PC-9 (cell line): ENCODE measurements at regions not wholly inside any gene's neighbourhood (a gene's known extent, or its start where the extent isn't known, plus 50 kb on each side); places are given as distances from the start of the nearest gene placed in this dataset.

Experiments
- BruUV-seq: library from RNA; stranded (reverse); fragments of 400-500 nt; replicated peaks from 2 replicates; lab custom pipeline; 2021; lab: Mats Ljungman, UMichigan
- CTCF ChIA-PET: fragments of 300-600 bp; sonication (Branson Sonifier 250); formaldehyde crosslinking; loops from one replicate; lab custom pipeline; 2022; ENCODE audit warnings: antibody characterized with exemption; lab: Charles Lee
- POLR2A ChIA-PET: fragments of 300-600 bp; sonication (Branson Sonifier 250); formaldehyde crosslinking; loops from one replicate; lab custom pipeline; 2022; ENCODE audit warnings: antibody characterized with exemption; ENCODE audit not compliant: unreplicated experiment; lab: Charles Lee
- DNase-seq, 2 experiments: peaks; one replicate each; pipeline versions ENCODE4 v3.0.0 to v3.0.0-alpha.2; 2015 to 2022; ENCODE audit warnings: mixed read lengths in 1 of 2
- H2AFZ ChIP-seq: fragments of 200-600 bp; sonication (generic); 2 replicates; pipeline ENCODE4 v1.8.1; 2017; ENCODE audit warnings: antibody characterized with exemption
- H3F3A ChIP-seq: fragments of 200-600 bp; sonication (generic); 2 replicates; pipeline ENCODE4 v1.8.1; 2017; ENCODE audit warnings: antibody characterized with exemption, mild to moderate bottlenecking, low read depth; ENCODE audit not compliant: insufficient read depth
- H3K27ac ChIP-seq: fragments of 200-600 bp; sonication (generic); 2 replicates; pipeline ENCODE4 v1.6.1; 2016; ENCODE audit warnings: mixed run types
- H3K27me3 ChIP-seq: fragments of 200-600 bp; sonication (generic); 2 replicates; pipeline ENCODE4 v1.6.1; 2016; ENCODE audit warnings: low read depth, mixed run types; ENCODE audit not compliant: insufficient read depth
- H3K36me3 ChIP-seq: fragments of 200-600 bp; sonication (generic); 2 replicates; pipeline ENCODE4 v1.6.1; 2016; ENCODE audit warnings: low read depth, mixed run types
- H3K4me1 ChIP-seq: fragments of 200-600 bp; sonication (generic); replicated peaks from 2 replicates; pipeline ENCODE4 v1.6.1; 2016; ENCODE audit warnings: mixed run types; ENCODE audit not compliant: insufficient read depth
- H3K4me2 ChIP-seq: fragments of 200-600 bp; sonication (generic); 2 replicates; pipeline ENCODE4 v1.6.1; 2017; ENCODE audit warnings: mixed run types
- H3K4me3 ChIP-seq: fragments of 200-600 bp; sonication (generic); 2 replicates; pipeline ENCODE4 v1.6.1; 2016; ENCODE audit warnings: mixed run types
- H3K79me2 ChIP-seq: fragments of 200-600 bp; sonication (generic); 2 replicates; pipeline ENCODE4 v1.6.1; 2017; ENCODE audit warnings: low read depth, mixed run types
- H3K9me2 ChIP-seq: fragments of 200-600 bp; sonication (generic); 2 replicates; pipeline ENCODE4 v1.8.1; 2017; ENCODE audit warnings: mild to moderate bottlenecking; ENCODE audit not compliant: insufficient read depth
- H3K9me3 ChIP-seq: fragments of 200-600 bp; sonication (generic); 2 replicates; pipeline ENCODE4 v1.8.1; 2016; ENCODE audit warnings: low read depth; ENCODE audit not compliant: insufficient read depth
- H4K20me1 ChIP-seq: fragments of 200-600 bp; sonication (generic); 2 replicates; pipeline ENCODE4 v1.8.1; 2017; ENCODE audit not compliant: insufficient read depth
- EZH2 ChIP-seq: fragments of 200-600 bp; sonication (generic); IDR thresholded peaks from 2 replicates; pipeline ENCODE4 v1.8.0; 2017; ENCODE audit warnings: antibody characterized with exemption, low read depth
- intact Hi-C: fragments of 100-400 bp; cut with micrococcal nuclease; formaldehyde crosslinking; loops from one replicate; pipeline ENCODE4 v1.10.0; 2022; ENCODE audit not compliant: unreplicated experiment
- TF ChIP-seq, protein P1 (sequence below): fragments of 200-600 bp; sonication (generic); conservative IDR thresholded peaks from 2 replicates; pipeline ENCODE4 v1.6.1; 2017; ENCODE audit warnings: mixed run types, antibody characterized with exemption, mild to moderate bottlenecking, moderate library complexity

DNA sequence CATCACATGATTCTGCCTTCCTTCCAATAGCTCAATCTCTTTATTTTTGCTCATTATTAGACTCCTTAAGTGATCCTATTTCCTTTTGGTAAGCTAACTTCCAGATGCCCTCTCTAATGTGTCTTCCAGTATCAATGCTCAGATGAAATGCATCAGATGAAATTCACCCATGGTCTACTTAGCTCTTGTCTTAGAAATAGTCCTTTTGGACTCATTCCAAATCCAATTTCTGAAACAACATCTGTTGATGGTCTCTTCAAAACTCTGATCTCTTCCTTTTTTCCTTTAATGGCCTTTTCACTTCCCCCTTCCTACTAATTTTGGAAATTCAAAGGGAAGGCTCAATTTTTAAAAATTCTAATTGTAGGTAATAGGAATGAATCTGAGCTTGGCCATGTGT is 81.1 kb upstream of the GREM2 start:
- no peaks in the 10 kb centered on the region for H3K9me3 ChIP-seq
- no peak overlapping the region for H2AFZ ChIP-seq
- H3K4me3 ChIP-seq = no peak overlapping the region
- no TSS peak for BruUV-seq
- H3K27ac ChIP-seq = no peak overlapping the region
- POLR2A ChIA-PET = no interaction called here
- intact Hi-C loops = no loop called here
- H3K4me1 ChIP-seq = no peaks in the 10 kb centered on the region
- CTCF ChIA-PET = no interaction called here
- no peaks in the 10 kb centered on the region for H3F3A ChIP-seq
- H3K36me3 ChIP-seq = no peaks in the 10 kb centered on the region
- no peaks in the 10 kb centered on the region for H3K9me2 ChIP-seq
- no peaks in the 10 kb centered on the region for H3K79me2 ChIP-seq
- TF ChIP-seq, protein P1, sequence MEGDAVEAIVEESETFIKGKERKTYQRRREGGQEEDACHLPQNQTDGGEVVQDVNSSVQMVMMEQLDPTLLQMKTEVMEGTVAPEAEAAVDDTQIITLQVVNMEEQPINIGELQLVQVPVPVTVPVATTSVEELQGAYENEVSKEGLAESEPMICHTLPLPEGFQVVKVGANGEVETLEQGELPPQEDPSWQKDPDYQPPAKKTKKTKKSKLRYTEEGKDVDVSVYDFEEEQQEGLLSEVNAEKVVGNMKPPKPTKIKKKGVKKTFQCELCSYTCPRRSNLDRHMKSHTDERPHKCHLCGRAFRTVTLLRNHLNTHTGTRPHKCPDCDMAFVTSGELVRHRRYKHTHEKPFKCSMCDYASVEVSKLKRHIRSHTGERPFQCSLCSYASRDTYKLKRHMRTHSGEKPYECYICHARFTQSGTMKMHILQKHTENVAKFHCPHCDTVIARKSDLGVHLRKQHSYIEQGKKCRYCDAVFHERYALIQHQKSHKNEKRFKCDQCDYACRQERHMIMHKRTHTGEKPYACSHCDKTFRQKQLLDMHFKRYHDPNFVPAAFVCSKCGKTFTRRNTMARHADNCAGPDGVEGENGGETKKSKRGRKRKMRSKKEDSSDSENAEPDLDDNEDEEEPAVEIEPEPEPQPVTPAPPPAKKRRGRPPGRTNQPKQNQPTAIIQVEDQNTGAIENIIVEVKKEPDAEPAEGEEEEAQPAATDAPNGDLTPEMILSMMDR = no peak
- TF ChIP-seq EZH2 = no peak
- H3K27me3 ChIP-seq = peaks cover 74% of the 10 kb centered on the region
- DNase-seq = no peak
- H3K4me2 ChIP-seq = no peak overlapping the region
- H4K20me1 ChIP-seq = no peaks in the 10 kb centered on the region

DNA sequence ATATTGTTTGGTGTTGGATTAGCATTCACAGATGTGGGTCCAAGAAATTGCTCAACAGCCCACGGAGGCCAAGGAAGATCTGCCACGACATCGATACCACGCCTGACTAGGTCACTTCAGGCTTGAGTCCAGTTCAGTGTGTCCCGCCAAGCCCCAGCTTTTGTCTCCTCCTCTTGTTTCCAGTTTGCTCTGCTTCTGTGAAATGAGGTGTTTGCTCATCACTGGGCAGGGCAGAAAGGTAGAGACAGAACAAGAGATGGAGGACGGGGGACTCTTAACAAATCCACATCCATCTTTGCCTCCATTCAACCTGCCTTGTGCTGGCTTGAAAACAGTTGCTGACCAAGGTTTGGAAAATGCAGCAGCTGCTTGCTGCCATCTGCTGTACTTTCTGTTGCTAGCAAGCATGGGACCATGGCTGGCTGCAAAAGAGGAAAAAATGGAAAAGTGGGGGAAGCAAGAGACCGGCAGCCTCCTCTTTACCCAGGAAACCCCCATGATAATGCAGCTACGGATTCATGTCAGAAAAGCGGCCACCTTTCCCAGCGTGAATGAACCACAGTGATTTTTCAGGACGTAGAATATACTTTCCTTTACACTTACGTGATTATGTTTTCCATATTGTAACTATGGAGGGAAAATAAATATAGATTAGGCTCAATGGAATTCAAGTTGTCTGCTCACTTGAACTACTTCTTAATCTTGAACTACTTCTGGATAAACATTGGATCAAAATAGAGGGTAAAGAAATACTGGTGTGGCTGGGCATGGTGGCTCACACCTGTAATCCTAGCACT is 80.2 kb upstream of the GREM2 start:
- H4K20me1 ChIP-seq = no peaks in the 10 kb centered on the region
- peak in 1 of 2 experiments; percentile 17 for DNase-seq
- peaks cover 65% of the 10 kb centered on the region for H3K27me3 ChIP-seq
- no peaks in the 10 kb centered on the region for H3K4me1 ChIP-seq
- no peaks in the 10 kb centered on the region for H3K79me2 ChIP-seq
- no peaks in the 10 kb centered on the region for H3K36me3 ChIP-seq
- ChIA-PET POLR2A (no interaction called here), CTCF (no interaction called here)
- no peaks in the 10 kb centered on the region for H3F3A ChIP-seq
- H3K9me3 ChIP-seq = no peaks in the 10 kb centered on the region
- no peak overlapping the region for H2AFZ ChIP-seq
- H3K4me2 ChIP-seq = no peak overlapping the region
- no peaks in the 10 kb centered on the region for H3K9me2 ChIP-seq
- intact Hi-C loops = no loop called here
- no peak overlapping the region for H3K27ac ChIP-seq
- TF ChIP-seq, protein P1 = peak; percentile 33; the same call in 1 of the 2 replicates
- TF ChIP-seq EZH2 = no peak
- BruUV-seq = no TSS peak
- no peak overlapping the region for H3K4me3 ChIP-seq

DNA sequence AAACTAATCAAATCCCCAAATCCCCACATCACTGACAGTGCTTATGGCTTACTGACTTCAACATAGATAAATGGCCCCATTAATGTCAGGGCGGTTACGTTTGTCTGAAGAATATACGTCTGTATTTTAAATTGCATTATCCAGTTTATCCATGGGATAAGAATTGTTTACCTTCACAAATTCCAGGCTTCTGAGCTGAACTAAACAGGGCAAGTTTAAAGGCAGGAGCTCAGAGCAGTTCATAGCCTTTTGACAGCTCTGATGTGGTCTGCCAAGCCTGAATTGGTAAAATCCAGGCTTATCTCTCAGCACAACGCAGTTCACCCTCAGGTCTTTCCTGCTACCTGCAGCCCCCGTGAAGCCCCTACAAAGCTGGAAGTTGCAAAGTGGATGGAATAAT is 79.5 kb upstream of the GREM2 start:
- Histone ChIP-seq H3K9me3 (no peaks in the 10 kb centered on the region), H4K20me1 (no peaks in the 10 kb centered on the region), H3K4me2 (no peak overlapping the region), H3F3A (no peaks in the 10 kb centered on the region), H2AFZ (no peak overlapping the region), H3K79me2 (no peaks in the 10 kb centered on the region), H3K27ac (no peak overlapping the region), H3K4me1 (no peaks in the 10 kb centered on the region), H3K36me3 (no peaks in the 10 kb centered on the region), H3K4me3 (no peak overlapping the region), H3K9me2 (no peaks in the 10 kb centered on the region), H3K27me3 (peaks cover 62% of the 10 kb centered on the region)
- no TSS peak for BruUV-seq
- TF ChIP-seq, protein P1 = no peak
- TF ChIP-seq EZH2 = no peak
- no peak for DNase-seq
- intact Hi-C loops = no loop called here
- CTCF ChIA-PET = no interaction called here
- POLR2A ChIA-PET = no interaction called here
